ENCODE measurements at regions not wholly inside any gene's neighbourhood (a gene's known extent, or its start where the extent isn't known, plus 50 kb on each side); places are given as distances from the start of the nearest gene placed in this dataset.

- no peaks in the 10 kb centered on the region for H3K9me2 ChIP-seq (ENCODE audit: insufficient read depth)
- H2AFZ ChIP-seq (ENCODE audit: low read depth, low read length, poor library complexity, severe bottlenecking): no peak overlapping the region
- no TSS peak for BruUV-seq (replicated peaks)
- H3K36me3 ChIP-seq (ENCODE audit: control insufficient read depth in 1 of 2, insufficient read depth in 2 of 2, low read length in 2 of 2): no peaks in the 10 kb centered on the region
- ChIA-PET CTCF (interaction anchor here (0.6 to 1.4 kb wide), 4 partner anchors 8 to 137 kb away, joined by 3 to 5 read pairs (median 4); no protein-coding TSS in a partner anchor), RAD21 (ENCODE audit: low non-redundant PET in 1 of 2, low total read pairs in 2 of 2, uncharacterized antibody in 2 of 2, unreplicated experiment in 2 of 2) (no interaction called here), POLR2A (no interaction called here)
- no peak overlapping the region; the same call in 1 of the 2 replicates for H3K27ac ChIP-seq (ENCODE audit: low read depth, low read length)
- TF ChIP-seq RAD21 (IDR thresholded peaks at IDR 0.05; ENCODE audit: low read depth) (no peak), SP1 (IDR thresholded peaks at IDR 0.05; ENCODE audit: low read depth) (no peak), TCF7L2 (IDR thresholded peaks at IDR 0.05; ENCODE audit: borderline replicate concordance, extremely low read depth, insufficient read depth, insufficient read length) (no peak), CBX3 (IDR thresholded peaks at IDR 0.05; ENCODE audit: low read depth) (no peak)
- DNase-seq (ENCODE audit: low read depth, low spot score) (no peak), ATAC-seq (no peak)
- H3K4me1 ChIP-seq (ENCODE audit: control insufficient read depth in 1 of 2, insufficient read depth in 2 of 2, low read length in 2 of 2): peaks cover 27 to 47% of the 10 kb centered on the region in 2 experiments
- H3K27me3 ChIP-seq (ENCODE audit: insufficient read depth, low read length): no peaks in the 10 kb centered on the region
- H4K20me1 ChIP-seq (ENCODE audit: insufficient read depth): no peaks in the 10 kb centered on the region
- peak overlapping the region; percentile 25; the same call in 1 of the 2 replicates for H3K4me2 ChIP-seq (ENCODE audit: low read length)
- no peak overlapping the region for H3K4me3 ChIP-seq (replicated peaks in 1 of 2; ENCODE audit: low read depth in 1 of 2, low read length in 2 of 2)
- H3K9me3 ChIP-seq (ENCODE audit: control insufficient read depth in 1 of 2, insufficient read depth in 1 of 2, low read depth in 1 of 2, low read length in 2 of 2): no peaks in the 10 kb centered on the region
- peak overlapping the region; percentile 33 for H3K9ac ChIP-seq (ENCODE audit: low read length)
- intact Hi-C loops (cut with micrococcal nuclease): loop anchor here (1.0 kb wide), 1 partner anchor 248 kb away; no protein-coding TSS in a partner anchor
- H3K79me2 ChIP-seq (ENCODE audit: insufficient read depth, low read length): no peaks in the 10 kb centered on the region
Measured at GRCh38 chr11:69943506-69943905, 124.3 kb upstream of the FGF3 start.

DNA sequence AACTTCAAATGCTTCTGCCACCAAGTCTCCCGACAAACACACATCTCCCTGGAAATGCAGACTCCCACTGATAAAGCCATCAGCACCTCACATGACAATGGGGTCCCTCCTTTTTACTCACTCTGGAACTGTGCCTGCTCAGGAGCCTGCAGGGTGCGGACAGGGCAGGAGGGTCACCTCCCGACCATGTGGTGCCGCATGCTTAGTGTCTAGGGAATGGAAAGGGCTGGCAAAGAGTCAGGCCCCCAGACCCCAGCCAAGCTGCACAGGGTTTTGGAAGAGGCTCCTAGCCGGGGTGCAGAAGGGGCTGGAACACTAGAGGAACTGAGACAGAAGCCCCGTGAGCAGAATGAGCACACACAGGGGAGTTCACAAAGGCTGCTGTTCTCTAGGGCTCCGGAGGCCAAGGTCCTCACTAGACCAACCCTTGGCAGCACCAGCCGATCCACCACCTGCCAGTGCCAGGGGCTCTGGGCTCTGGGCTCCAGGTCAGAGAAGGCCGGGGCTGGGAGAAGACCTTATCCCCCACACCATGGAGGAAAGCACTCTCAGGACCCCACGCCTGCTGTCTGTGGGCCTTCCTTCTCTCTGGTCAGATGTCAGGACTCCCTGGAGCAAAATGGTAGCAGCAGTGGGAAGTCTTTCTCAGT is 125.1 kb upstream of the FGF3 start:
- Histone ChIP-seq H3K4me2 (ENCODE audit: low read length) (no peak overlapping the region), H3K36me3 (ENCODE audit: control insufficient read depth in 1 of 2, insufficient read depth in 2 of 2, low read length in 2 of 2) (no peaks in the 10 kb centered on the region), H3K27ac (ENCODE audit: low read depth, low read length) (no peak overlapping the region), H3K9me3 (ENCODE audit: control insufficient read depth in 1 of 2, insufficient read depth in 1 of 2, low read depth in 1 of 2, low read length in 2 of 2) (no peaks in the 10 kb centered on the region), H4K20me1 (ENCODE audit: insufficient read depth) (no peaks in the 10 kb centered on the region), H3K4me1 (ENCODE audit: control insufficient read depth in 1 of 2, insufficient read depth in 2 of 2, low read length in 2 of 2) (peaks cover 35 to 55% of the 10 kb centered on the region in 2 experiments), H3K9ac (ENCODE audit: low read length) (no peak overlapping the region), H2AFZ (ENCODE audit: low read depth, low read length, poor library complexity, severe bottlenecking) (no peak overlapping the region), H3K27me3 (ENCODE audit: insufficient read depth, low read length) (no peaks in the 10 kb centered on the region), H3K9me2 (ENCODE audit: insufficient read depth) (no peaks in the 10 kb centered on the region), H3K4me3 (replicated peaks in 1 of 2; ENCODE audit: low read depth in 1 of 2, low read length in 2 of 2) (no peak overlapping the region), H3K79me2 (ENCODE audit: insufficient read depth, low read length) (no peaks in the 10 kb centered on the region)
- TF ChIP-seq SP1 (IDR thresholded peaks at IDR 0.05; ENCODE audit: low read depth) (no peak), JUND (IDR thresholded peaks at IDR 0.05) (no peak), EGR1 (IDR thresholded peaks at IDR 0.05; ENCODE audit: low read depth) (no peak), CEBPB (IDR thresholded peaks at IDR 0.05; ENCODE audit: low read depth) (no peak), EZH2 (IDR thresholded peaks at IDR 0.05) (no peak), FOSL1 (IDR thresholded peaks at IDR 0.05; ENCODE audit: low read depth) (no peak), SRF (IDR thresholded peaks at IDR 0.05; ENCODE audit: low read depth) (no peak), RAD21 (IDR thresholded peaks at IDR 0.05; ENCODE audit: low read depth) (no peak), ZNF274 (IDR thresholded peaks at IDR 0.05; ENCODE audit: low read depth, low read length) (no peak), POLR2A (IDR thresholded peaks at IDR 0.05; ENCODE audit: borderline replicate concordance, extremely low read depth, insufficient read depth, insufficient read length) (no peak), YY1 (IDR thresholded peaks at IDR 0.05; ENCODE audit: extremely low read depth, insufficient replicate concordance, low read depth, low read length) (no peak)
- TF ChIP-seq, protein P1, sequence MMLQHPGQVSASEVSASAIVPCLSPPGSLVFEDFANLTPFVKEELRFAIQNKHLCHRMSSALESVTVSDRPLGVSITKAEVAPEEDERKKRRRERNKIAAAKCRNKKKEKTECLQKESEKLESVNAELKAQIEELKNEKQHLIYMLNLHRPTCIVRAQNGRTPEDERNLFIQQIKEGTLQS (IDR thresholded peaks at IDR 0.05): no peak
- TF ChIP-seq, protein P2, sequence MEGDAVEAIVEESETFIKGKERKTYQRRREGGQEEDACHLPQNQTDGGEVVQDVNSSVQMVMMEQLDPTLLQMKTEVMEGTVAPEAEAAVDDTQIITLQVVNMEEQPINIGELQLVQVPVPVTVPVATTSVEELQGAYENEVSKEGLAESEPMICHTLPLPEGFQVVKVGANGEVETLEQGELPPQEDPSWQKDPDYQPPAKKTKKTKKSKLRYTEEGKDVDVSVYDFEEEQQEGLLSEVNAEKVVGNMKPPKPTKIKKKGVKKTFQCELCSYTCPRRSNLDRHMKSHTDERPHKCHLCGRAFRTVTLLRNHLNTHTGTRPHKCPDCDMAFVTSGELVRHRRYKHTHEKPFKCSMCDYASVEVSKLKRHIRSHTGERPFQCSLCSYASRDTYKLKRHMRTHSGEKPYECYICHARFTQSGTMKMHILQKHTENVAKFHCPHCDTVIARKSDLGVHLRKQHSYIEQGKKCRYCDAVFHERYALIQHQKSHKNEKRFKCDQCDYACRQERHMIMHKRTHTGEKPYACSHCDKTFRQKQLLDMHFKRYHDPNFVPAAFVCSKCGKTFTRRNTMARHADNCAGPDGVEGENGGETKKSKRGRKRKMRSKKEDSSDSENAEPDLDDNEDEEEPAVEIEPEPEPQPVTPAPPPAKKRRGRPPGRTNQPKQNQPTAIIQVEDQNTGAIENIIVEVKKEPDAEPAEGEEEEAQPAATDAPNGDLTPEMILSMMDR (IDR thresholded peaks at IDR 0.05 in 2 of 3, conservative IDR thresholded peaks at IDR 0.05 in 1 of 3; ENCODE audit: borderline replicate concordance in 1 of 3, insufficient read depth in 1 of 3, low read depth in 2 of 3, low read length in 2 of 3): no peak
- BruUV-seq (replicated peaks): no TSS peak
- POLR2A ChIA-PET: no interaction called here
- DNase-seq (ENCODE audit: low read depth, low spot score): no peak
- RAD21 ChIA-PET (ENCODE audit: low non-redundant PET in 1 of 2, low total read pairs in 2 of 2, uncharacterized antibody in 2 of 2, unreplicated experiment in 2 of 2): no interaction called here
- CTCF ChIA-PET: no interaction called here
- no peak for ATAC-seq
- intact Hi-C loops (cut with micrococcal nuclease): no loop called here

Data from HCT116 (cell line).